Testis (tissue), 2 donors: ENCODE measurements at regions not wholly inside any gene's neighbourhood (a gene's known extent, or its start where the extent isn't known, plus 50 kb on each side); places are given as distances from the start of the nearest gene placed in this dataset.

ENCODE experiments used
- CTCF ChIP-seq, 3 experiments: fragments of 450-650 bp in 2 of 3; fragments of 200-600 bp in 1 of 3; sonication (generic) in 1 of 3; IDR thresholded peaks; one replicate each; pipeline ENCODE4 v1.5.1; 2016 to 2019; ENCODE audit warnings: antibody characterized with exemption in 3 of 3, mild to moderate bottlenecking in 2 of 3, moderate library complexity in 1 of 3
- POLR2A ChIP-seq: fragments of 450-650 bp; IDR thresholded peaks from one replicate; pipeline ENCODE4 v1.6.1; 2017; ENCODE audit warnings: antibody characterized with exemption, mild to moderate bottlenecking, moderate library complexity

- TF ChIP-seq CTCF (IDR thresholded peaks at IDR 0.05) (no peak), POLR2A (no peak)
Measured at GRCh38 chr12:127539226-127539858, 727.6 kb upstream of the TMEM132C start.
